SK-N-SH (cell line): ENCODE measurements at regions not wholly inside any gene's neighbourhood (a gene's known extent, or its start where the extent isn't known, plus 50 kb on each side); places are given as distances from the start of the nearest gene placed in this dataset.

Experiments used
- CTCF ChIA-PET: fragments of 300-600, 350-600 bp; formaldehyde crosslinking; extraction: SDS; loops from one replicate; lab custom pipeline; 2021; lab: Yijun Ruan, JAX
- POLR2A ChIA-PET: fragments of 350-600 bp; sonication (Branson Sonifier 250); formaldehyde crosslinking; extraction: SDS; loops from one replicate; lab custom pipeline; 2020; ENCODE audit warnings: antibody characterized with exemption, inconsistent platforms; lab: Yijun Ruan, JAX
- DNase-seq: peaks from one replicate; pipeline ENCODE4 v3.0.0; 2012
- H2AFZ ChIP-seq: fragments of 200-600 bp; sonication (generic); 2 replicates; pipeline ENCODE4 v1.8.1; 2016; ENCODE audit warnings: antibody characterized with exemption, mild to moderate bottlenecking, low read depth
- H3F3A ChIP-seq: fragments of 200-600 bp; sonication (generic); replicated peaks from 2 replicates; pipeline ENCODE3; 2016; ENCODE audit warnings: antibody characterized with exemption, mild to moderate bottlenecking; ENCODE audit not compliant: insufficient read depth
- H3K27ac ChIP-seq, 2 experiments: fragments of 200-500 bp in 1 of 2; fragments of 200-600 bp in 1 of 2; sonication (Bioruptor generic) in 1 of 2; sonication (generic), shearing (Covaris generic) in 1 of 2; 2 replicates each; pipeline versions ENCODE4 v1.5.1 to v1.6.1; 2014 to 2016; ENCODE audit warnings: low read depth in 2 of 2, inconsistent platforms in 1 of 2, low read length in 1 of 2, mild to moderate bottlenecking in 1 of 2, mixed read lengths in 1 of 2
- H3K27me3 ChIP-seq: fragments of 200-600 bp; sonication (generic), shearing (Covaris generic); 2 replicates; pipeline ENCODE4 v1.6.1; 2016; ENCODE audit warnings: mixed run types; ENCODE audit not compliant: insufficient read depth
- H3K36me3 ChIP-seq, 2 experiments: fragments of 200-500 bp in 1 of 2; fragments of 200-600 bp in 1 of 2; sonication (Bioruptor generic) in 1 of 2; sonication (generic) in 1 of 2; replicated peaks in 1 of 2; 2 replicates each; pipeline versions ENCODE3 to v1.5.1; 2014 to 2016; ENCODE audit warnings: low read length in 1 of 2, mild to moderate bottlenecking in 1 of 2; ENCODE audit not compliant: insufficient read depth in 2 of 2, control insufficient read depth in 1 of 2
- H3K4me1 ChIP-seq, 2 experiments: fragments of 200-500 bp in 1 of 2; fragments of 200-600 bp in 1 of 2; sonication (Bioruptor generic) in 1 of 2; sonication (generic), shearing (Covaris generic) in 1 of 2; 2 replicates each; pipeline versions ENCODE4 v1.5.1 to v1.6.1; 2014 to 2016; ENCODE audit warnings: low read depth in 1 of 2, low read length in 1 of 2, mixed run types in 1 of 2; ENCODE audit not compliant: insufficient read depth in 2 of 2, control insufficient read depth in 1 of 2
- H3K4me2 ChIP-seq: fragments of 200-600 bp; sonication (generic), shearing (Covaris generic); 2 replicates; pipeline ENCODE4 v1.6.1; 2017; ENCODE audit warnings: mixed run types
- H3K4me3 ChIP-seq, 2 experiments: fragments of 200-500 bp in 1 of 2; fragments of 200-600 bp in 1 of 2; sonication (Bioruptor generic) in 1 of 2; sonication (generic), shearing (Covaris generic) in 1 of 2; 2 replicates each; pipeline versions ENCODE4 v1.5.1 to v1.8.1; 2014 to 2016; ENCODE audit warnings: low read depth in 2 of 2, inconsistent platforms in 1 of 2, low read length in 1 of 2, mild to moderate bottlenecking in 1 of 2, mixed read lengths in 1 of 2, moderate library complexity in 1 of 2
- H3K79me2 ChIP-seq: fragments of 200-600 bp; sonication (generic); 2 replicates; pipeline ENCODE4 v1.8.1; 2017; ENCODE audit warnings: mild to moderate bottlenecking; ENCODE audit not compliant: insufficient read depth
- H3K9ac ChIP-seq: fragments of 200-600 bp; sonication (generic); 2 replicates; pipeline ENCODE4 v1.6.1; 2017; ENCODE audit warnings: mixed run types
- H3K9me2 ChIP-seq: fragments of 200-600 bp; sonication (generic); 2 replicates; pipeline ENCODE4 v1.6.1; 2017; ENCODE audit warnings: mixed run types
- H3K9me3 ChIP-seq: fragments of 200-600 bp; sonication (generic); 2 replicates; pipeline ENCODE4 v1.6.1; 2017; ENCODE audit warnings: mixed run types, mild to moderate bottlenecking, moderate library complexity
- H4K20me1 ChIP-seq: fragments of 200-600 bp; sonication (generic); 2 replicates; pipeline ENCODE4 v1.6.1; 2017; ENCODE audit warnings: mild to moderate bottlenecking, mixed run types; ENCODE audit not compliant: insufficient read depth
- CHD2 ChIP-seq: fragments of 150-350 bp; IDR thresholded peaks from 2 replicates; pipeline ENCODE4 v1.6.1; 2018; ENCODE audit warnings: low read length; ENCODE audit not compliant: partially characterized antibody
- ELF1 ChIP-seq: IDR thresholded peaks from 2 replicates; pipeline ENCODE4 v1.4.0; 2012
- EP300 ChIP-seq, 2 experiments: IDR thresholded peaks; 2 replicates each; pipeline versions ENCODE4 v1.4.0 to v1.6.1; 2012; ENCODE audit warnings: borderline replicate concordance in 1 of 2, low read depth in 1 of 2, low read length in 1 of 2
- EZH2phosphoT487 ChIP-seq: fragments of 200-600 bp; sonication (generic); IDR thresholded peaks from 2 replicates; pipeline ENCODE4 v1.6.1; 2017; ENCODE audit warnings: low read depth, mixed run types, mild to moderate bottlenecking, antibody characterized with exemption, moderate library complexity, borderline replicate concordance
- FOSL2 ChIP-seq: IDR thresholded peaks from 2 replicates; pipeline ENCODE4 v1.4.0; 2012; ENCODE audit warnings: low read depth, mild to moderate bottlenecking, moderate library complexity, borderline replicate concordance
- FOXJ3 ChIP-seq: sonication (generic); formaldehyde crosslinking; IDR thresholded peaks from 2 replicates; pipeline ENCODE4 v1.5.1; 2020; ENCODE audit warnings: mild to moderate bottlenecking, missing genetic modification reagents
- GABPA ChIP-seq: IDR thresholded peaks from 2 replicates; pipeline ENCODE4 v1.4.0; 2012; ENCODE audit warnings: low read depth, mild to moderate bottlenecking
- GATA2 ChIP-seq: sonication (generic); formaldehyde crosslinking; IDR thresholded peaks from 2 replicates; pipeline ENCODE4 v1.5.0; 2020; ENCODE audit warnings: mild to moderate bottlenecking, missing genetic modification reagents
- MEF2A ChIP-seq: IDR thresholded peaks from 2 replicates; pipeline ENCODE4 v1.4.0; 2012; ENCODE audit warnings: low read depth, borderline replicate concordance
- NFIC ChIP-seq: IDR thresholded peaks from 2 replicates; pipeline ENCODE4 v1.4.0; 2012; ENCODE audit warnings: borderline replicate concordance
- NRF1 ChIP-seq: IDR thresholded peaks from 2 replicates; pipeline ENCODE4 v1.6.1; 2012; ENCODE audit warnings: low read depth, mild to moderate bottlenecking, low read length
- RCOR1 ChIP-seq: fragments of 150-350 bp; IDR thresholded peaks from 2 replicates; pipeline ENCODE4 v1.6.1; 2017; ENCODE audit warnings: antibody characterized with exemption, low read length
- SMC3 ChIP-seq: IDR thresholded peaks from 2 replicates; pipeline ENCODE4 v1.6.1; 2012; ENCODE audit warnings: low read depth, low read length, improper control_type of control experiment
- TEAD4 ChIP-seq: IDR thresholded peaks from 2 replicates; pipeline ENCODE4 v1.4.0; 2012; ENCODE audit warnings: mild to moderate bottlenecking, borderline replicate concordance; ENCODE audit not compliant: insufficient read depth
- WGBS: methylation state at CpG from one replicate; pipeline ENCODE4 v1.1.6; 2017; ENCODE audit warnings: low lambda C conversion rate; 5-methylcytosine and 5-hydroxymethylcytosine counted together
- TF ChIP-seq, protein P1 (sequence below): fragments of 200-600 bp; sonication (generic); IDR thresholded peaks from 2 replicates; pipeline ENCODE4 v1.6.1; 2017; ENCODE audit warnings: antibody characterized with exemption, mild to moderate bottlenecking, moderate library complexity
- TF ChIP-seq, protein P2 (sequence below): fragments of 150-350 bp; IDR thresholded peaks from 2 replicates; pipeline ENCODE4 v1.6.1; 2017; ENCODE audit warnings: antibody characterized with exemption, low read length, low read depth, borderline replicate concordance
- TF ChIP-seq, protein P3 (sequence below): fragments of 150-350 bp; IDR thresholded peaks from 2 replicates; pipeline ENCODE4 v1.6.1; 2016; ENCODE audit warnings: mild to moderate bottlenecking, low read depth, low read length

DNA sequence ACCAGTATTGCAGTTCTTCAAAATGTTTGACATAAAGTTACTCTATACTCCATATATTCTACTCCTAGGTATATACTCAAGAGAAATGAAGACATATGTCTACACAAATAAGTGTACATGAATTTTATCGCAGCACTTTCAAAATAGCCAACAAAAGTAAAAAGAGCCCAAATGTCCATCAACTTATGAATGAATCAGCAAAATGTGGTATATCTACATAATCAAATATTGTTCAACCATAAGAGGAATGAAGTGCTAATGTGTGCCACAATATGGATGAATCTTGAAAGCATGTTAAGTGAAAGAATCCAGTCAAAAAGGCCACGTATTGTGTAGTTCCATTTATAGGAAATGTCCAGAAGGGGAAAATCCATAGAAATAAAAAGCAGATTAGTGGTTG, 98.6 kb upstream of the F3 start:
- H3K79me2 ChIP-seq: no peaks in the 10 kb centered on the region
- CTCF ChIA-PET: no interaction called here
- H3K36me3 ChIP-seq: no peaks in the 10 kb centered on the region
- no peak overlapping the region for H2AFZ ChIP-seq
- TF ChIP-seq EZH2phosphoT487 (no peak), NRF1 (no peak), RCOR1 (no peak), GABPA (no peak)
- TF ChIP-seq, protein P1, sequence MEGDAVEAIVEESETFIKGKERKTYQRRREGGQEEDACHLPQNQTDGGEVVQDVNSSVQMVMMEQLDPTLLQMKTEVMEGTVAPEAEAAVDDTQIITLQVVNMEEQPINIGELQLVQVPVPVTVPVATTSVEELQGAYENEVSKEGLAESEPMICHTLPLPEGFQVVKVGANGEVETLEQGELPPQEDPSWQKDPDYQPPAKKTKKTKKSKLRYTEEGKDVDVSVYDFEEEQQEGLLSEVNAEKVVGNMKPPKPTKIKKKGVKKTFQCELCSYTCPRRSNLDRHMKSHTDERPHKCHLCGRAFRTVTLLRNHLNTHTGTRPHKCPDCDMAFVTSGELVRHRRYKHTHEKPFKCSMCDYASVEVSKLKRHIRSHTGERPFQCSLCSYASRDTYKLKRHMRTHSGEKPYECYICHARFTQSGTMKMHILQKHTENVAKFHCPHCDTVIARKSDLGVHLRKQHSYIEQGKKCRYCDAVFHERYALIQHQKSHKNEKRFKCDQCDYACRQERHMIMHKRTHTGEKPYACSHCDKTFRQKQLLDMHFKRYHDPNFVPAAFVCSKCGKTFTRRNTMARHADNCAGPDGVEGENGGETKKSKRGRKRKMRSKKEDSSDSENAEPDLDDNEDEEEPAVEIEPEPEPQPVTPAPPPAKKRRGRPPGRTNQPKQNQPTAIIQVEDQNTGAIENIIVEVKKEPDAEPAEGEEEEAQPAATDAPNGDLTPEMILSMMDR: no peak
- TF ChIP-seq, protein P2, sequence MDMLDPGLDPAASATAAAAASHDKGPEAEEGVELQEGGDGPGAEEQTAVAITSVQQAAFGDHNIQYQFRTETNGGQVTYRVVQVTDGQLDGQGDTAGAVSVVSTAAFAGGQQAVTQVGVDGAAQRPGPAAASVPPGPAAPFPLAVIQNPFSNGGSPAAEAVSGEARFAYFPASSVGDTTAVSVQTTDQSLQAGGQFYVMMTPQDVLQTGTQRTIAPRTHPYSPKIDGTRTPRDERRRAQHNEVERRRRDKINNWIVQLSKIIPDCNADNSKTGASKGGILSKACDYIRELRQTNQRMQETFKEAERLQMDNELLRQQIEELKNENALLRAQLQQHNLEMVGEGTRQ: no peak
- TF ChIP-seq, all 33 proteins: peak for 0
- no peak for DNase-seq
- H3F3A ChIP-seq: no peaks in the 10 kb centered on the region
- WGBS: 93% methylated on average over 2 of the region's 2 CpGs
- H3K27ac ChIP-seq: no peak overlapping the region
- H3K9me2 ChIP-seq: no peaks in the 10 kb centered on the region
- H3K9me3 ChIP-seq: no peaks in the 10 kb centered on the region
- no peaks in the 10 kb centered on the region for H4K20me1 ChIP-seq
- H3K9ac ChIP-seq: no peak overlapping the region
- no peaks in the 10 kb centered on the region for H3K27me3 ChIP-seq
- H3K4me2 ChIP-seq: no peak overlapping the region
- H3K4me3 ChIP-seq: no peak overlapping the region
- POLR2A ChIA-PET: no interaction called here
- peaks cover 0 to 4% of the 10 kb centered on the region in 2 experiments; a peak in 1 of 4 replicates for H3K4me1 ChIP-seq

DNA sequence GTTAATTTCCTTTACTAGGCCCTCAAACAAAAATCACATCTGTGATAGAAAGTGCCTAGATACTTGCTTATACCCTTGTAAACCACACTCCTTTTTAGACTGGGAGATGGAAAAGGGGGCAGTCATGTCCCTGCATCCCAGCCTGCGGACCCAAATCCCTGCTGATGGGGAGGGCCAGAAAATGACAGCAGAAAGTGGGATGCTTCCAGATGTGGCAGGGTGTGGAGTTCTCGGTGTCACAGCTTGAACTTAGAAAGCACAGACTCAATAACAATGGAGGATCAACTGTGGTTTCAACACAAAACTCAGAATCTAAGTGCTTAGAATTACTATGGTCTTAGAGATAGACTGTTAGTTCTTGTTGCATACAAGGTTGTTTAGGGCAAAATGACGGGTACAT, 95.6 kb upstream of the F3 start:
- H3K9me3 ChIP-seq: no peaks in the 10 kb centered on the region
- no peaks in the 10 kb centered on the region for H3K36me3 ChIP-seq
- ChIA-PET CTCF (no interaction called here), POLR2A (no interaction called here)
- H3K9me2 ChIP-seq: no peaks in the 10 kb centered on the region
- WGBS: 80% methylated on average over 3 of the region's 3 CpGs
- no peak overlapping the region for H2AFZ ChIP-seq
- TF ChIP-seq GATA2 (CRISPR knock-in tag): no peak
- no peak for TF ChIP-seq CHD2
- TF ChIP-seq NFIC: no peak
- TF ChIP-seq, protein P3, sequence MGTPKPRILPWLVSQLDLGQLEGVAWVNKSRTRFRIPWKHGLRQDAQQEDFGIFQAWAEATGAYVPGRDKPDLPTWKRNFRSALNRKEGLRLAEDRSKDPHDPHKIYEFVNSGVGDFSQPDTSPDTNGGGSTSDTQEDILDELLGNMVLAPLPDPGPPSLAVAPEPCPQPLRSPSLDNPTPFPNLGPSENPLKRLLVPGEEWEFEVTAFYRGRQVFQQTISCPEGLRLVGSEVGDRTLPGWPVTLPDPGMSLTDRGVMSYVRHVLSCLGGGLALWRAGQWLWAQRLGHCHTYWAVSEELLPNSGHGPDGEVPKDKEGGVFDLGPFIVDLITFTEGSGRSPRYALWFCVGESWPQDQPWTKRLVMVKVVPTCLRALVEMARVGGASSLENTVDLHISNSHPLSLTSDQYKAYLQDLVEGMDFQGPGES: no peak
- TF ChIP-seq, protein P1: no peak
- TF ChIP-seq FOXJ3 (CRISPR knock-in tag): no peak
- no peak for TF ChIP-seq FOSL2
- TF ChIP-seq TEAD4: no peak
- TF ChIP-seq SMC3: no peak
- TF ChIP-seq EP300 (IDR thresholded peaks at IDR 0.05; ENCODE audit: borderline replicate concordance in 1 of 2, low read depth in 1 of 2, low read length in 1 of 2): no peak
- no peak for TF ChIP-seq MEF2A
- TF ChIP-seq ELF1: no peak
- H4K20me1 ChIP-seq: no peaks in the 10 kb centered on the region
- H3K4me2 ChIP-seq: no peak overlapping the region
- H3F3A ChIP-seq: no peaks in the 10 kb centered on the region
- peaks cover 0 to 8% of the 10 kb centered on the region in 2 experiments; a peak in 2 of 4 replicates for H3K4me1 ChIP-seq
- DNase-seq: no peak
- no peak overlapping the region for H3K9ac ChIP-seq
- no peaks in the 10 kb centered on the region for H3K79me2 ChIP-seq
- no peak overlapping the region for H3K27ac ChIP-seq
- H3K4me3 ChIP-seq: no peak overlapping the region
- no peaks in the 10 kb centered on the region for H3K27me3 ChIP-seq
